Chondrocyte (in vitro differentiated cells): ENCODE measurements at regions not wholly inside any gene's neighbourhood (a gene's known extent, or its start where the extent isn't known, plus 50 kb on each side); places are given as distances from the start of the nearest gene placed in this dataset.

ENCODE experiments used
- DNase-seq: peaks from one replicate; pipeline ENCODE4 v3.0.0; 2021; ENCODE audit warnings: mixed read lengths, low spot score
- H3K27ac Mint-ChIP-seq: one replicate; pipeline ENCODE4 v1.8.0; 2021; ENCODE audit warnings: mild to moderate bottlenecking, moderate library complexity, mixed read lengths; ENCODE audit not compliant: unreplicated experiment
- H3K27me3 Mint-ChIP-seq: 2 replicates; pipeline ENCODE4 v1.8.0; 2021; ENCODE audit warnings: low read depth, mixed read lengths
- H3K36me3 Mint-ChIP-seq: 2 replicates; pipeline ENCODE4 v1.8.0; 2021; ENCODE audit warnings: low read depth, mixed read lengths
- H3K4me1 Mint-ChIP-seq: 2 replicates; pipeline ENCODE4 v1.8.0; 2021; ENCODE audit warnings: low read depth, mild to moderate bottlenecking, mixed read lengths
- H3K4me3 Mint-ChIP-seq: one replicate; pipeline ENCODE4 v1.8.0; 2021; ENCODE audit warnings: mild to moderate bottlenecking, moderate library complexity, mixed read lengths; ENCODE audit not compliant: unreplicated experiment
- H3K9me3 Mint-ChIP-seq: 2 replicates; pipeline ENCODE4 v1.8.0; 2021; ENCODE audit warnings: low read depth, mixed read lengths
- TF ChIP-seq, protein P1 (sequence below): fragments of 200-600 bp; sonication (generic); IDR thresholded peaks from 2 replicates; pipeline ENCODE4 v1.5.0; 2021; ENCODE audit warnings: antibody characterized with exemption, mild to moderate bottlenecking, moderate library complexity

DNA sequence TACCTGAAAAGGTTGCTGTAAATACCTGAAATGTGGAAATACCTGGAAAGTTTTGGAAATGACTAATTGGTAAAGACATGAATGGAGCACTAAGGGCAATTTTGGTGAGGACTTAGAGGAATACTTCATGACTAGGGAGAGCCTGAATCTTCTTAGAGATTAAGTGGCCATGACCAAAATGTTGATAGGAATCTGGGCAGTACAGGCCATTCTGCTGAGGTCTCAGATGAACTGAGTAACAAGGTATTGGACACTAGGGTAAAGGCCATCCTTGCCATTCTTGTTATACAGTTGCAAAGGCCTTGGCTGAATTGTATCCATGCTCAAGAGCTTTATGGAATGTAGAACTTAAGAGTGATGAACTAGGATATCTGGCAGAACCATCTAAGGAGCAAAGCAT, 742.9 kb upstream of the RAB6C start:
- TF ChIP-seq, protein P1, sequence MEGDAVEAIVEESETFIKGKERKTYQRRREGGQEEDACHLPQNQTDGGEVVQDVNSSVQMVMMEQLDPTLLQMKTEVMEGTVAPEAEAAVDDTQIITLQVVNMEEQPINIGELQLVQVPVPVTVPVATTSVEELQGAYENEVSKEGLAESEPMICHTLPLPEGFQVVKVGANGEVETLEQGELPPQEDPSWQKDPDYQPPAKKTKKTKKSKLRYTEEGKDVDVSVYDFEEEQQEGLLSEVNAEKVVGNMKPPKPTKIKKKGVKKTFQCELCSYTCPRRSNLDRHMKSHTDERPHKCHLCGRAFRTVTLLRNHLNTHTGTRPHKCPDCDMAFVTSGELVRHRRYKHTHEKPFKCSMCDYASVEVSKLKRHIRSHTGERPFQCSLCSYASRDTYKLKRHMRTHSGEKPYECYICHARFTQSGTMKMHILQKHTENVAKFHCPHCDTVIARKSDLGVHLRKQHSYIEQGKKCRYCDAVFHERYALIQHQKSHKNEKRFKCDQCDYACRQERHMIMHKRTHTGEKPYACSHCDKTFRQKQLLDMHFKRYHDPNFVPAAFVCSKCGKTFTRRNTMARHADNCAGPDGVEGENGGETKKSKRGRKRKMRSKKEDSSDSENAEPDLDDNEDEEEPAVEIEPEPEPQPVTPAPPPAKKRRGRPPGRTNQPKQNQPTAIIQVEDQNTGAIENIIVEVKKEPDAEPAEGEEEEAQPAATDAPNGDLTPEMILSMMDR, result no peak
- H3K36me3 Mint-ChIP-seq, result no peaks in the 10 kb centered on the region
- H3K4me1 Mint-ChIP-seq, result no peaks in the 10 kb centered on the region
- peaks cover 3% of the 10 kb centered on the region for H3K27me3 Mint-ChIP-seq
- H3K27ac Mint-ChIP-seq, result no peak overlapping the region
- no peak for DNase-seq
- no peak overlapping the region for H3K4me3 Mint-ChIP-seq
- H3K9me3 Mint-ChIP-seq, result peaks cover 3% of the 10 kb centered on the region

DNA sequence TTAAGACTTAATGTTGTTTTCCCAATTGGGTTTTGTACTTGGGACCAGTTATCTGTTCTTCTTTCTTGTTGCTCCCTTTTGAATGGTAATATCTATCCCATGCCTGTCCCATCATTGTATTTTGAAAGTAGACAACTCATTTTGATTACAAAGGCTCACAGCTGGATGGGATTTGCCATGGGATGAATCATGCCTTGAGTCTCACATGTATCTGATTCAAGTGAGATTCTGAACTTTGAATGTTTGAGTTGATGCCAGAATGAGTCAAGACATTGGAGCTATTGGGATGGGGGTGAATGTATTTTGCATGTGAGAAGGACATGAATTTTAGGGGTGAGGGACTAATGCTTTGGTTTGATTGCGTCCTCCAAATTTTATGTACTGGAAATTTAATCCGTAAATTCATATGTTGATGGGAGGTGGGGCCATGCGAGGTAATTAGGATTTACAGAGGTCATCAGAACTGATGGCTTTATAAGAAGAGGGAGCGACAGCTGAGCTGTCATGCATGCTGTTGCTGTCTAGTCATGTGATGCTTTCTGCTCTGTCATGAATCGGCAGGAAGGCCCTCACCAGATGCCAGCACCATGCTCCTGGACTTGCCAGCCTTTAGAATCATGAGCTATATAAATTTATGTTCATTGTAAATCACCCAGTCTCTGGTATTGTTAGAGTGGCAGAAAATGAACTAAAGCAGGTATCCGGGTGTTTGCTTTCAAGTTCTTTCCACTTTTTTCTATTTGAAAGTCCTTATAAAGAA, 741.3 kb upstream of the RAB6C start:
- H3K4me1 Mint-ChIP-seq, result no peaks in the 10 kb centered on the region
- TF ChIP-seq, protein P1, result no peak
- H3K27ac Mint-ChIP-seq, result no peak overlapping the region
- no peak for DNase-seq
- peaks cover 3% of the 10 kb centered on the region for H3K9me3 Mint-ChIP-seq
- H3K36me3 Mint-ChIP-seq, result no peaks in the 10 kb centered on the region
- H3K27me3 Mint-ChIP-seq, result peaks cover 6% of the 10 kb centered on the region
- H3K4me3 Mint-ChIP-seq, result no peak overlapping the region

DNA sequence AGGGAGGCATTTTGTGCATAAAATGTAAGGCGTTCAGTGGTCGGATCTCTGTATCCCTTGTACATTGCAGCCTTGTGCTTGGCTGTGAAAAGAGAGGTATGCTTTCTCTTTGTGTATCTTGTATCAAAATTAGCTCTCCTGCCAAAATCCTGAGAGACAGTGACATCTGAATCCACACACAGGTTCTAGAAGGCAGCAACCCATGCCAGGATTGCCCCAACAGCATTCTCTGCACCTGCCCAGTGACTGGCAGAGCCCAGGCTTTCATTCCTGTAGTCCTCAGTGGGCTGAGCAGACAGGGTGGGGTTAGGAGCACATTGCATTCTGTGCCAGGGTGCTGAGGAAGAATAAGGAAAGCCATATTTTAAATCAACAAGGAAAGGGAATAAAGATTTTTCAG, 740.3 kb upstream of the RAB6C start:
- H3K27me3 Mint-ChIP-seq, result peaks cover 6% of the 10 kb centered on the region
- H3K9me3 Mint-ChIP-seq, result peaks cover 3% of the 10 kb centered on the region
- no peak overlapping the region for H3K4me3 Mint-ChIP-seq
- no peak for DNase-seq
- H3K4me1 Mint-ChIP-seq, result no peaks in the 10 kb centered on the region
- no peaks in the 10 kb centered on the region for H3K36me3 Mint-ChIP-seq
- no peak overlapping the region for H3K27ac Mint-ChIP-seq
- TF ChIP-seq, protein P1, result no peak

DNA sequence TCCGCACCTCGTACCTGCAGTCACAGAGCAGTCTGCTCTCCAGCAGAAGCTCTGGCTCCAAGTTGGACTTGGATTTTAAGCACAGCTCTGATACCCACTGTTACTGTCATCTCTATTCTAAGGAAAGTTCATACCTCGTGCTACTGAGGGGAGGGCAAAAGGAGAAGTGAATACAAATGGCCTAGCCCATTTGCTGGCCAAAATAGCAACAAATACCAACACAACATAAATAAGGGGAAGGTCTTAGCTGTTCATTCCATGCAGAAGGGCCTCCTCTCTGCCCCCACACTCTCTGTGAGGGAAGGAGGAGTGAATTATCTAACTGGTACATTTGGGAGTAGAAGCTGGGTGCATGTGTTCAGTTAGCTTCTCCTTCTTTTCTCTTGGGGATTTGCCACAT, 739.4 kb upstream of the RAB6C start:
- Mint-ChIP-seq H3K27ac (no peak overlapping the region), H3K36me3 (no peaks in the 10 kb centered on the region), H3K4me3 (no peak overlapping the region), H3K9me3 (peaks cover 3% of the 10 kb centered on the region), H3K27me3 (peaks cover 6% of the 10 kb centered on the region), H3K4me1 (no peaks in the 10 kb centered on the region)
- DNase-seq, result no peak
- TF ChIP-seq, protein P1, result no peak

DNA sequence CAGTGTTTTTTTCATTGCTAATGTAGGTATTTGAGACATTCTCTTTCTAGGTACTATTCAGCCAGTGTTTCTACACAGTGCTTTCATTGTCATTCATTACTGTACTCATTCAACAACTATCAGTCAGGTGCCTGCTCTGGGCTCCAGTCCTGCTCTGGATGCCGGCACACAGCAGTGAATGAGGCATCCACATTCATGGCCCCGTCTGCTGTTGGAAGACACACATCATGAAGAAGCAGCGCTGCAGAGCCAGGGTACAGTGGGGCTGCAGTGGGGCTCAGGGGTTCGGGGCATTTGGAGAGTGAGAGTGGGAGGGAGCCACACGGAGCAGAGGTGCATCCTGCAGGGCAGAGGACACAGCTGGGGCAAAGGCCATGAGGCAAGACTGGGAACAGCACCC, 737.2 kb upstream of the RAB6C start:
- no peaks in the 10 kb centered on the region for H3K36me3 Mint-ChIP-seq
- no peak overlapping the region for H3K27ac Mint-ChIP-seq
- H3K9me3 Mint-ChIP-seq, result peaks cover 2% of the 10 kb centered on the region
- DNase-seq, result no peak
- no peaks in the 10 kb centered on the region for H3K4me1 Mint-ChIP-seq
- H3K27me3 Mint-ChIP-seq, result peaks cover 5% of the 10 kb centered on the region
- H3K4me3 Mint-ChIP-seq, result no peak overlapping the region
- TF ChIP-seq, protein P1, result no peak
